Skeletal muscle cell (primary cell): ENCODE measurements at regions not wholly inside any gene's neighbourhood (a gene's known extent, or its start where the extent isn't known, plus 50 kb on each side); places are given as distances from the start of the nearest gene placed in this dataset.

ENCODE experiments used
- DNase-seq: peaks from one replicate; pipeline ENCODE4 v3.0.0-alpha.2; 2010; ENCODE audit warnings: low read depth
- H3K4me3 ChIP-seq: 2 replicates; pipeline ENCODE4 v1.5.1; 2011; ENCODE audit warnings: low read depth, mild to moderate bottlenecking, control low read depth, low read length, moderate library complexity

DNA sequence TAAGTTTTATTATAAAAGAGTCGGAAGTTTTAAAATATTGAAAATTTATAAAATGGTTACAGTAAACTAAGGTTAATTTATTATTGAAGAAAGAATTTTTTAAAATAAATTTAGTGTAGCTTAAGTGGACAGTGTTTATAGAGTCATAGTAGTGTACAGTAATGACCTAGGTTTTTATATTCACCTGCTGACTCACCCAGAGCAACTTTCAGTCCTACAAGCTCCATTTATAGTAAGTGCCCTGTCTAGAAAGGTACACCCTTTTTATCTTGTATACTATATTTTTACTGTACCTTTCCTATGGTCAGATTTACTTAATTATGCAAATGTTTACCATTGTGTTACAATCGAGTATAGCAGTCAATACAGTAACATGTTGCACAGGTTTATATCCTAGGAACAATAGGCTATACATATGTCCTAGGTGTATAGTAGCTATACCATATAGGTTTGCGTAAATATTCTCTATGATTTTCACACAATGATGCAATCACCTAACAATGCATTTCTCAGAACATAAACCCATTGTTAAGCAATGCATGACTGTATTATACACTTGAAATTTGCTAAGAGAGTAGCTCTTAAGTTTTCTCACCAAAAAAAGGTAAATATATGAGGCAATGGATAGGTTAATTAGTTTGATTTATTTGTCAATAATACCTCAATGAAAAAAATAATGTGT is 106.9 kb upstream of the CD96 start:
- no peak overlapping the region for H3K4me3 ChIP-seq
- no peak for DNase-seq

DNA sequence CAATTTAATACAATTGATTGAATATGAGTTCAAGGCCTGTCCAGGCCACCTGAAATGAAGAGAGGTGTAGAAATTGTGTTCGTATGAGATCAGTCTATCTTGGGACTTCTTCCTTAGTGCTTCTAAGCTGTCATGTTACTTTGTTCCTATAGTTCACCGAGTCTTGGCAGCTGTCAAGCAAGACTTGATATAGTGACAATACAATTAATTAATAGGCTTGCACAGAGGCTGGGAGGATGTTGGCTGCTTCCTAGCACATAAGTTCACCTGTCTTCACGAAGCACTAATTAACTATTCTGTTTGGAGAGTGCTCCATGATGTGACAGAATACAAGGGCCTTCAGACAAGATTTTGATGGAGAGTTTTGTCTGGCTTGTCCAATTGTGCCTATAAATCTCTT is 103.7 kb upstream of the CD96 start:
- DNase-seq: no peak
- no peak overlapping the region for H3K4me3 ChIP-seq

DNA sequence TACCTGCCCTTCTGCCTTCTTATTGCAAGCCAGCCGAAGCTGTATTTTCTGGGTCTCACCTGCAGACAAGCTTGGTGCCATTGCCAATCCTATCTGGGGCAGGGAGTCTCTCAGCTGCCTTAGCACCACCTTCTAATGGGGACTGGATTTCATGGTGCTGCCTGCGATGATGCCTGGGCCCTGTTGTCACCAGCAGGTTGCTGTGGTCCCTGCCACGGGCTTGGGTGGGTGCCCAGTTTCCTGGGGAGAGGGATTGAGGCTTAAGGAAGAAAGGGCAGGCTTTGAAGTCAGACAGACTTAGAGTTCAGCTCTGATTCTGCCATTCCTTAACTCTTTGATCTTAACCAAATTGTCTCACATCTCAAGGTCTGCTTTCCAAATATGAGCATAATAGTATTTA is 87.4 kb upstream of the CD96 start:
- H3K4me3 ChIP-seq: no peak overlapping the region
- DNase-seq: no peak

DNA sequence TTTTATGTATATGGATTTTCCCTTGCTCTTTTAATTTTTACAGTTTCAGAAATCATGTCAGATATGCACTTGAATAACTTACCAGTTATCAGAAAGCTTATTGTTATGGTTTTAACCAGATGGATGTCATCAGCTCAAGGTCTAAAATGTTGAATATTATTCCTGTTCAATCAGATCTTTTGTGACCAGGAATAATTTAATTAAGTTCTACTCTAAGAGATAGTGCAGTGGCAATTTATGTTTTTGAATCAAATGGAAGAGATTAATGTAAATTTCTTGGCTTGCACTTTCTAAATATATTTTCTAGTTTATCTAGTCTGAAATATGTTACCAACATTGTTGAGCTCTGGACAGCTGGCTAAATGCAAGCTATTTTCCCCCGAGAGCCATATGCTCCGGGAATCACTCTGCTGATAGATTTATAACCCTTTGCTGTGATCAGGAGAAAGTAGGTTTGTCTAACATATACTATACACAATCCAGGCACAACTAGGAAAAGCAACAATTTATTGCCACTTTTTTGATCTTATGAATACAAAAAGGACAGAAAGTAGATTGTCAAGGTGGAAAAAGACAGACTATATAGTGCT is 76.8 kb upstream of the CD96 start:
- no peak overlapping the region for H3K4me3 ChIP-seq
- DNase-seq: no peak

DNA sequence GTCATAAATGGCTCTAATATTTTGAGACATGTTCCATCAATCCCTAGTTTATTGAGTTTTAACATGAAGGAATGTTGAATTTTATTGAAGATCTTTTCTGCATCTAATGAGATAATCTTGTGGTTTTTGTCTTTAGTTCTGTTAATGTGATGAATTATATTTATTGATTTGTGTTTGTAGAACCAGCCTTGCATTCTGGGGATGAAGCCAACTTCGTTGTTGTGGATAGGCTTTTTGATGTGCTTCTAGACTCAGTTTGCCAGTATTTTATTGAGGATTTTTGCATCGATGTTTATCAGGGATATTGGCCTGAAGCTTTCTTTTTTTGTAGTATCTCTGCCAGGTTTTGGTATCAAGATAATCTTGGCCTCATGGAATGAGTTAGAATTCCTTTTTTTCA is 72.0 kb upstream of the CD96 start:
- no peak overlapping the region for H3K4me3 ChIP-seq
- DNase-seq: no peak

DNA sequence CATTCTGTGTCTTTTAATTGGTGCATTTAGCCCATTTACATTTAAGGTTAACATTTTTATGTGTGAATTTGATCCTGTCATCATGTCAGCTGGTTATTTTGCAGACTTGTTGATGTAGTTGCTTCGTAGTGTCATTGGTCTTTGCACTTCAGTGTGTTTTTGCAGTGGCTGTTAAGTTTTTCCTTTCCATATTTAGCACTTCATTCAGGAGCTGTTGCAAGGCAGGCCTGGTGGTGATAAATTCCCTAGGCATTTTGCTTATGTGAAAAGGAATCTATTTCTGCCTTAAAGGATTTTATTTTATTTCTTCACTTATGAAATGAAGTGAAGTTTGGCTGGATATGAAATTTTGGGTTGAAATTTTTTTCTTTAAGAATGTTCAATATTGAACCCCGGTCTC is 70.2 kb upstream of the CD96 start:
- no peak overlapping the region for H3K4me3 ChIP-seq
- no peak for DNase-seq

DNA sequence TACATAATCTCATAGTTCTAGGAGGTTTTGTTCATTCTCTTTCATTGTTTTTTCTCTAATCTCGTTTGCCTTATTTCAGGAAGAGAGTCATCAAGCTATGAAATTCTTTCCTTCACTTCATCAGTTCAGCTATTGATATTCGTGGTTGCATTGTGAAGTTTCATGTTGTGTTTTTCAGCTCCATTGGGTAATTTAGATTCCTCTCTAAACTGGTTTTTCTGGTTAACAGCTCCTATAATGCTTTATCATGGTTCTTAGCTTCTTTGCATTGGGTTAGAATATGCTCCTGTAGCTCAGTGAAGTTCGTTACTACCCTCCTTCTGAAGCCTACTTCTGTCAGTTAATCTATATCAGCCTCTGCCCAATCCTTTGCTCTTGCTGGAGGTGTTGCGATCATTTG is 69.4 kb upstream of the CD96 start:
- H3K4me3 ChIP-seq: no peak overlapping the region
- DNase-seq: no peak

DNA sequence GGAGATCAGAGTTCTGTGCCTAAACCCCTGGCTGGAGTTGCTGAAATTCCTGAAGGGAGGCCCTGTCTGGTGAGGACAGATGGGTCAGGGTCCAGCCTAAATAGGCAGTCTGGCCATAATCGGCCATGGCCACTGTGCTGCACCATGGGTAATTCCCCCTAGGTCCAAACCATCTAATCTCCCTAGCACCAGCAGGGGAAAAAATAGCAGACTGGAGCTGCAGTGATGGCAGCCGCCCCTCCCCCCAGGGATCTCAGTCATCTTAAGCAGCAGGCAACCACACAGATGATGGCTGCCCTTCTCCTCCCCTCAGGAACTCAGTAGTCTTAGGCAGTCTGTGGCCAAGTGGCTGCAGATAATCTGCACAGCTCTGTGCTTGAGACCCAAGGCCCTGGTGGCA is 68.4 kb upstream of the CD96 start:
- DNase-seq: no peak

DNA sequence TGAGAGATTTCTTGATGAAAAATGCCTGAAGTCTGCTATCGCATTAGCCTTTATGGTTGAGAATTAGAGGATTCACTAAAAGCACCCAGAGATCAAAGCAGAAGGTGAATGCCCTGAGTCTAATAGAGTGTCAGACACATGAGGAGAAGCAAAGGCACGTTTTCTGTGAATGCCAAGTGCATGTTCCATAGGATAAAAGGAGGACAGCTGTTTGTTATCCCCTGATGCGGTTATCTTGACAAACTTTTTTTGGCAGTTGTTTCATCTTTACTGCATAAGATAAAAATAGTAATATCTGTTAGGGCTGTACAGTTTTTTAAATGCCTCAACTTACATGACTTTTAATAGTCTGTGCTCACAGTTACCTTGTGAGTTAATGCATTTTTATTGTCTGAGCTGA is 65.3 kb upstream of the CD96 start:
- no peak overlapping the region for H3K4me3 ChIP-seq
- DNase-seq: no peak

More for the DNA sequence above, 68.4 kb upstream of the CD96 start:
- H3K4me3 ChIP-seq: no peak overlapping the region

DNA sequence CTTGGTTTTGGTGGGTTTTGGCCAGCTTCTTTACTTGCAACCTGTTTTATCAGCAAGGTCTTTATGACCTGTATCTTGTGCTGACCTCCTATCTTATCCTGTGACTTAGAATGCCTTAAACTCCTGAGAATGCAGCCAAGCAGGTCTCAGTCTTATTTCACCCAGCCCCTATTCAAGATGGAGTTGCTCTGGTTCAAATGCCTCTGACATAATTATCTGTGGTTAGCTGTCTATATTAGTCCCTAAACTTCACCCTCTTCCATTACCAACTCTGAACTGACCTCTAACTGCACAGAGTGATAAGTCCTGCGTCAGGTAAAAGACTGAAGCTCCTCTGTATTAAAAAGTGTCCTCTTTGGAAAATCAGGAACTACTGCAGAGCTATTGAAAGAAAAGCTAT is 61.9 kb upstream of the CD96 start:
- DNase-seq: no peak
- no peak overlapping the region for H3K4me3 ChIP-seq

DNA sequence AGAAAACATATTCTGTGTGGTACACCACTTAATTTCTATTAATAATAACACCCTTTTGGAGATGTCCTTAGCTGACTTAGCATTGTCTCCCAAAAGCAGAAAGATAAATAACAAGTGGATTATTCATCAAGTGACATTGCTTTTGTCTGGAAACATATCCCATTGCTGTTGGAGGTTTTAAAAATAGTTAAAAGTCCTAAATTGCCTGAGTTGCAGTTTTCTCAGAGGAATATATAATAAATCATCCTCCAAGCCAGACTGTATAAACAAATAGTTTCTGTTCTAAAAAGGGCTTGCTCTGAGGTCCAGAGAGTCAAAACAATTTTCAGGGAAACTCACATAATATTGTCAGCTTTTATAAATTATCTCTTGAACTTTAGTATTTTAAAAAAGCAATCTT is 60.4 kb upstream of the CD96 start:
- H3K4me3 ChIP-seq: no peak overlapping the region
- no peak for DNase-seq

DNA sequence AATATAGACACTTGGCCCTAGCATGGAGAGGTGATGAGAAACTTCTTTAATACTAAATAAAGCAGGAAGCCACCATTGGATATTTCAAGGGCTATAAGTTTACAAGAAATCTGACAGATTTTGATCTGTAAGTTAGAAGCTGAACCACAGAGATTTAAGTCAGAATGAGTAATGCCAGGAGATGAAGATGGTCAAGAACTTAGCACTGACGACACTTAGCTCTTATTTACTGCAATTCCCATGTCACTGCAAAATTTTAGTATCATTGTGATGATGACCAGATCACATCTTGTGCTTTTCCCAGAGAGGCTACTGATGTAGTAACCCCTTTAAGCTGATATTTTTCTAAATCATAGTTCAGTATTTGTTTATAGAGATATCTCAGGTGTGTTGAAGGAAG is 59.4 kb upstream of the CD96 start:
- DNase-seq: no peak
- no peak overlapping the region for H3K4me3 ChIP-seq

DNA sequence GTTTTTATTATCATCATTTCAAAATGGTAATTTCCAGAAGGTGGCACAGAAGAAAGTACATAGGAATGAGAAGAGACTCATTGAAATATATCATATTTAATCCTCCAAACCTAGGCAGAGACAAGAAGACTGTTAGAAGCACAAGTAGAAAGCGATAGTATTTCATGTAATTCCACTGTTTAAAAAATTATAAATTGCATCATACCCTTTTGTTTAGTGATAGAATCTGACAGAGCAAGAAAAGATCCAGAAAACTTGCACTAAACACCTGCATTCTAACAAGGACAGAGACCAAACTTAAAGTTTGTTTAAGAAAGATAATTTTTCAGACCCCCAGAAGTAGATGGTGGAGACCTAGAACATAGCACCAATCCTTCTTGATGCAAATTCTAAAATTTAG is 56.9 kb upstream of the CD96 start:
- no peak for DNase-seq
- H3K4me3 ChIP-seq: no peak overlapping the region
